HCT116 (cell line): ENCODE measurements at regions not wholly inside any gene's neighbourhood (a gene's known extent, or its start where the extent isn't known, plus 50 kb on each side); places are given as distances from the start of the nearest gene placed in this dataset.

Experiments used
- ATAC-seq: fragments of 200-7000 bp; cut with Tn5 transposase; 2 replicates; pipeline ENCODE4 v1.9.1; 2020; ENCODE audit warnings: mild to moderate bottlenecking, moderate library complexity
- BruUV-seq: library from RNA; stranded (reverse); fragments of 400-500 nt; replicated peaks from 2 replicates; lab custom pipeline; 2021; lab: Mats Ljungman, UMichigan
- CTCF ChIA-PET: fragments of 300-600 bp; sonication (Branson Sonifier 250); formaldehyde crosslinking; loops from one replicate; lab custom pipeline; 2021; ENCODE audit warnings: antibody characterized with exemption; lab: Charles Lee
- POLR2A ChIA-PET: fragments of 300-600, 350-600 bp; sonication (Branson Sonifier 250); formaldehyde crosslinking; loops from one replicate; lab custom pipeline; 2021; ENCODE audit warnings: antibody characterized with exemption; lab: Charles Lee
- RAD21 ChIA-PET, 2 experiments: fragments of 300-600 bp; sonication (Branson Sonifier 250); formaldehyde crosslinking; loops; one replicate each; lab custom pipeline; 2023; ENCODE audit warnings: low total read pairs in 2 of 2; ENCODE audit not compliant: uncharacterized antibody in 2 of 2, unreplicated experiment in 2 of 2, low non-redundant PET in 1 of 2; lab: Charles Lee
- DNase-seq: peaks from one replicate; pipeline ENCODE4 v3.0.0-alpha.2; 2010; ENCODE audit warnings: low read depth, low spot score
- H2AFZ ChIP-seq: fragments of 200-600 bp; shearing (Covaris generic), sonication (generic); 2 replicates; pipeline ENCODE4 v1.6.1; 2017; ENCODE audit warnings: low read depth, mixed run types, mixed read lengths, antibody characterized with exemption, low read length; ENCODE audit not compliant: poor library complexity, severe bottlenecking
- H3K27ac ChIP-seq: 2 replicates; pipeline ENCODE4 v1.5.1; 2012; ENCODE audit warnings: low read depth, low read length
- H3K27me3 ChIP-seq: fragments of 200-600 bp; sonication (generic); 2 replicates; pipeline ENCODE4 v1.6.1; 2016; ENCODE audit warnings: mixed run types, low read length, mixed read lengths; ENCODE audit not compliant: insufficient read depth
- H3K36me3 ChIP-seq, 2 experiments: fragments of 200-500 bp in 1 of 2; fragments of 200-600 bp in 1 of 2; sonication (Bioruptor generic) in 1 of 2; sonication (generic) in 1 of 2; 2 replicates each; pipeline versions ENCODE4 v1.5.1 to v1.6.1; 2014 to 2016; ENCODE audit warnings: low read length in 2 of 2, inconsistent platforms in 1 of 2, mixed read lengths in 1 of 2, mixed run types in 1 of 2; ENCODE audit not compliant: insufficient read depth in 2 of 2, control insufficient read depth in 1 of 2
- H3K4me1 ChIP-seq, 2 experiments: fragments of 200-600 bp in 1 of 2; sonication (generic) in 1 of 2; 2 replicates each; pipeline versions ENCODE4 v1.5.1 to v1.6.1; 2012 to 2017; ENCODE audit warnings: low read length in 2 of 2, inconsistent platforms in 1 of 2, mild to moderate bottlenecking in 1 of 2, mixed read lengths in 1 of 2, mixed run types in 1 of 2, moderate library complexity in 1 of 2; ENCODE audit not compliant: insufficient read depth in 2 of 2, control insufficient read depth in 1 of 2
- H3K4me2 ChIP-seq: fragments of 200-600 bp; sonication (generic); 2 replicates; pipeline ENCODE4 v1.6.1; 2017; ENCODE audit warnings: mixed run types, low read length, mixed read lengths
- H3K4me3 ChIP-seq, 2 experiments: fragments of 200-600 bp in 1 of 2; sonication (generic) in 1 of 2; replicated peaks in 1 of 2; 2 replicates each; pipeline ENCODE4 v1.5.1; 2011 to 2016; ENCODE audit warnings: low read length in 2 of 2, control low read depth in 1 of 2, low read depth in 1 of 2, mild to moderate bottlenecking in 1 of 2, mixed read lengths in 1 of 2, mixed run types in 1 of 2
- H3K79me2 ChIP-seq: fragments of 200-600 bp; sonication (generic); 2 replicates; pipeline ENCODE4 v1.6.1; 2017; ENCODE audit warnings: mild to moderate bottlenecking, mixed run types, low read length, moderate library complexity, mixed read lengths; ENCODE audit not compliant: insufficient read depth
- H3K9ac ChIP-seq: fragments of 200-600 bp; sonication (generic); 2 replicates; pipeline ENCODE4 v1.6.1; 2016; ENCODE audit warnings: low read length, mixed read lengths
- H3K9me2 ChIP-seq: fragments of 200-600 bp; sonication (generic), shearing (Covaris generic); 2 replicates; pipeline ENCODE4 v1.6.1; 2017; ENCODE audit warnings: mixed run types, mild to moderate bottlenecking, moderate library complexity; ENCODE audit not compliant: insufficient read depth
- H3K9me3 ChIP-seq, 2 experiments: fragments of 200-500 bp in 1 of 2; fragments of 200-600 bp in 1 of 2; sonication (Bioruptor generic) in 1 of 2; sonication (generic) in 1 of 2; 2 replicates each; pipeline ENCODE4 v1.6.1; 2014 to 2017; ENCODE audit warnings: low read length in 2 of 2, mixed read lengths in 2 of 2, inconsistent platforms in 1 of 2, low read depth in 1 of 2, mild to moderate bottlenecking in 1 of 2, mixed run types in 1 of 2, moderate library complexity in 1 of 2; ENCODE audit not compliant: control insufficient read depth in 1 of 2, insufficient read depth in 1 of 2
- H4K20me1 ChIP-seq: fragments of 200-600 bp; sonication (generic), shearing (Covaris generic); 2 replicates; pipeline ENCODE4 v1.6.1; 2017; ENCODE audit warnings: mixed run types, mild to moderate bottlenecking, moderate library complexity; ENCODE audit not compliant: insufficient read depth
- CBX3 ChIP-seq: IDR thresholded peaks from 2 replicates; pipeline ENCODE4 v1.6.1; 2012; ENCODE audit warnings: low read depth
- CEBPB ChIP-seq: IDR thresholded peaks from 2 replicates; pipeline ENCODE4 v1.6.1; 2012; ENCODE audit warnings: low read depth
- EZH2 ChIP-seq: fragments of 200-600 bp; sonication (generic); IDR thresholded peaks from 2 replicates; pipeline ENCODE4 v1.6.1; 2017; ENCODE audit warnings: antibody characterized with exemption, mixed run types
- EZH2phosphoT487 ChIP-seq: fragments of 200-600 bp; IDR thresholded peaks from 2 replicates; pipeline ENCODE4 v1.6.1; 2018; ENCODE audit warnings: antibody characterized with exemption, borderline replicate concordance
- JUND ChIP-seq: IDR thresholded peaks from 2 replicates; pipeline ENCODE4 v1.6.1; 2012
- POLR2A ChIP-seq: IDR thresholded peaks from 2 replicates; pipeline ENCODE4 v1.7.0; 2011; ENCODE audit warnings: borderline replicate concordance; ENCODE audit not compliant: insufficient read depth, insufficient read length; ENCODE audit errors: extremely low read depth
- RAD21 ChIP-seq: IDR thresholded peaks from 2 replicates; pipeline ENCODE4 v1.6.1; 2012; ENCODE audit warnings: low read depth, mild to moderate bottlenecking
- SIN3A ChIP-seq: IDR thresholded peaks from 2 replicates; pipeline ENCODE4 v1.6.1; 2012; ENCODE audit warnings: low read depth
- SP1 ChIP-seq: IDR thresholded peaks from 2 replicates; pipeline ENCODE4 v1.6.1; 2012; ENCODE audit warnings: low read depth
- SRF ChIP-seq: IDR thresholded peaks from 2 replicates; pipeline ENCODE4 v1.6.1; 2012; ENCODE audit warnings: low read depth
- TCF7L2 ChIP-seq: IDR thresholded peaks from 2 replicates; pipeline ENCODE4 v1.7.0; 2011; ENCODE audit warnings: borderline replicate concordance, inconsistent platforms; ENCODE audit not compliant: insufficient read depth, insufficient read length; ENCODE audit errors: extremely low read depth
- YY1 ChIP-seq: IDR thresholded peaks from 2 replicates; pipeline ENCODE4 v1.6.1; 2011; ENCODE audit warnings: low read length, low read depth, moderate library complexity, mild to moderate bottlenecking; ENCODE audit not compliant: insufficient replicate concordance; ENCODE audit errors: extremely low read depth
- ZFX ChIP-seq: fragments of 450-650 bp; IDR thresholded peaks from 2 replicates; pipeline ENCODE4 v1.6.1; 2017
- ZNF274 ChIP-seq: fragments of 200-500 bp; sonication (Bioruptor generic); IDR thresholded peaks from 2 replicates; pipeline ENCODE4 v1.6.1; 2014; ENCODE audit warnings: mild to moderate bottlenecking, low read depth, low read length, inconsistent platforms
- intact Hi-C: fragments of 100-400 bp; cut with micrococcal nuclease; formaldehyde crosslinking; loops from 2 replicates; pipeline ENCODE4 v1.10.0; 2022
- TF ChIP-seq, protein P1 (sequence below), 3 experiments: fragments of 200-600 bp in 1 of 3; sonication (generic) in 1 of 3; IDR thresholded peaks in 2 of 3; conservative IDR thresholded peaks in 1 of 3; 2 replicates each; pipeline ENCODE4 v1.5.1; 2012 to 2017; ENCODE audit warnings: low read depth in 2 of 3, low read length in 2 of 3, antibody characterized with exemption in 1 of 3, borderline replicate concordance in 1 of 3, control low read depth in 1 of 3, mild to moderate bottlenecking in 1 of 3, mixed read lengths in 1 of 3, mixed run types in 1 of 3, moderate library complexity in 1 of 3; ENCODE audit not compliant: insufficient read depth in 1 of 3
- TF ChIP-seq, protein P2 (sequence below): IDR thresholded peaks from 2 replicates; pipeline ENCODE4 v1.6.1; 2012
- TF ChIP-seq, protein P3 (sequence below): IDR thresholded peaks from 2 replicates; pipeline ENCODE4 v1.6.1; 2012; ENCODE audit warnings: low read depth

DNA sequence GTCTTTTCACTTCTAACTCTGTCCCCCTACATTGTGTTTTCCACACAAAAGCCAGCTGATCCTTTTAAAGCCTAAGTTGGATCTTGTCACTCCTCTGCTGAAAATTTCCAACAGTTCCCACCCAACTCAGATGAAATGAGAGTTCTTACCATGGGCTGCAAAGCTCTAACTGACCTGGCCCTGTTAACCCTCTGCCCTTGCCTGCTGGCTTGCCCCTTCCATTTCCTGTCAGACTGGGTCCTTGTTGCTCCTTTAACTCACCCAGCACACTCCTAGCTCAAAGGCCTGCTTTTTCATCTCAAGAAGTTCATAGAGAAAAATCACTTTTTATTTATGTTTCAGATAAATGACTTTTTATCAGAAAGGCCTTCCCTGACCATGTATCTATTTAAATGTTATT, 66.5 kb upstream of the HEY2 start:
- H4K20me1 ChIP-seq, result no peaks in the 10 kb centered on the region

More for the DNA sequence above, 66.5 kb upstream of the HEY2 start:
- POLR2A ChIA-PET, result no interaction called here
- H3K9me2 ChIP-seq, result no peaks in the 10 kb centered on the region
- no peak for DNase-seq
- BruUV-seq, result no TSS peak
- H3K27ac ChIP-seq, result no peak overlapping the region
- H3K4me3 ChIP-seq, result no peak overlapping the region
- ATAC-seq, result no peak
- no peaks in the 10 kb centered on the region for H3K4me1 ChIP-seq
- intact Hi-C loops, result no loop called here
- no peaks in the 10 kb centered on the region for H3K79me2 ChIP-seq
- no peaks in the 10 kb centered on the region for H3K9me3 ChIP-seq
- H2AFZ ChIP-seq, result no peak overlapping the region
- H3K36me3 ChIP-seq, result no peaks in the 10 kb centered on the region
- no peak overlapping the region for H3K4me2 ChIP-seq
- H3K27me3 ChIP-seq, result peaks cover 65% of the 10 kb centered on the region
- RAD21 ChIA-PET, result no interaction called here
- CTCF ChIA-PET, result no interaction called here
- no peak overlapping the region for H3K9ac ChIP-seq
- TF ChIP-seq JUND (no peak), TCF7L2 (no peak), CEBPB (no peak), ZFX (no peak), RAD21 (no peak), EZH2phosphoT487 (no peak), EZH2 (no peak), SIN3A (no peak), CBX3 (no peak), YY1 (no peak), POLR2A (no peak), SP1 (no peak), ZNF274 (no peak), SRF (no peak)
- TF ChIP-seq, protein P1, sequence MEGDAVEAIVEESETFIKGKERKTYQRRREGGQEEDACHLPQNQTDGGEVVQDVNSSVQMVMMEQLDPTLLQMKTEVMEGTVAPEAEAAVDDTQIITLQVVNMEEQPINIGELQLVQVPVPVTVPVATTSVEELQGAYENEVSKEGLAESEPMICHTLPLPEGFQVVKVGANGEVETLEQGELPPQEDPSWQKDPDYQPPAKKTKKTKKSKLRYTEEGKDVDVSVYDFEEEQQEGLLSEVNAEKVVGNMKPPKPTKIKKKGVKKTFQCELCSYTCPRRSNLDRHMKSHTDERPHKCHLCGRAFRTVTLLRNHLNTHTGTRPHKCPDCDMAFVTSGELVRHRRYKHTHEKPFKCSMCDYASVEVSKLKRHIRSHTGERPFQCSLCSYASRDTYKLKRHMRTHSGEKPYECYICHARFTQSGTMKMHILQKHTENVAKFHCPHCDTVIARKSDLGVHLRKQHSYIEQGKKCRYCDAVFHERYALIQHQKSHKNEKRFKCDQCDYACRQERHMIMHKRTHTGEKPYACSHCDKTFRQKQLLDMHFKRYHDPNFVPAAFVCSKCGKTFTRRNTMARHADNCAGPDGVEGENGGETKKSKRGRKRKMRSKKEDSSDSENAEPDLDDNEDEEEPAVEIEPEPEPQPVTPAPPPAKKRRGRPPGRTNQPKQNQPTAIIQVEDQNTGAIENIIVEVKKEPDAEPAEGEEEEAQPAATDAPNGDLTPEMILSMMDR (IDR thresholded peaks at IDR 0.05 in 2 of 3, conservative IDR thresholded peaks at IDR 0.05 in 1 of 3; ENCODE audit: borderline replicate concordance in 1 of 3, insufficient read depth in 1 of 3, low read depth in 2 of 3, low read length in 2 of 3), result no peak
- TF ChIP-seq, protein P2, sequence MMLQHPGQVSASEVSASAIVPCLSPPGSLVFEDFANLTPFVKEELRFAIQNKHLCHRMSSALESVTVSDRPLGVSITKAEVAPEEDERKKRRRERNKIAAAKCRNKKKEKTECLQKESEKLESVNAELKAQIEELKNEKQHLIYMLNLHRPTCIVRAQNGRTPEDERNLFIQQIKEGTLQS, result no peak
- TF ChIP-seq, protein P3, sequence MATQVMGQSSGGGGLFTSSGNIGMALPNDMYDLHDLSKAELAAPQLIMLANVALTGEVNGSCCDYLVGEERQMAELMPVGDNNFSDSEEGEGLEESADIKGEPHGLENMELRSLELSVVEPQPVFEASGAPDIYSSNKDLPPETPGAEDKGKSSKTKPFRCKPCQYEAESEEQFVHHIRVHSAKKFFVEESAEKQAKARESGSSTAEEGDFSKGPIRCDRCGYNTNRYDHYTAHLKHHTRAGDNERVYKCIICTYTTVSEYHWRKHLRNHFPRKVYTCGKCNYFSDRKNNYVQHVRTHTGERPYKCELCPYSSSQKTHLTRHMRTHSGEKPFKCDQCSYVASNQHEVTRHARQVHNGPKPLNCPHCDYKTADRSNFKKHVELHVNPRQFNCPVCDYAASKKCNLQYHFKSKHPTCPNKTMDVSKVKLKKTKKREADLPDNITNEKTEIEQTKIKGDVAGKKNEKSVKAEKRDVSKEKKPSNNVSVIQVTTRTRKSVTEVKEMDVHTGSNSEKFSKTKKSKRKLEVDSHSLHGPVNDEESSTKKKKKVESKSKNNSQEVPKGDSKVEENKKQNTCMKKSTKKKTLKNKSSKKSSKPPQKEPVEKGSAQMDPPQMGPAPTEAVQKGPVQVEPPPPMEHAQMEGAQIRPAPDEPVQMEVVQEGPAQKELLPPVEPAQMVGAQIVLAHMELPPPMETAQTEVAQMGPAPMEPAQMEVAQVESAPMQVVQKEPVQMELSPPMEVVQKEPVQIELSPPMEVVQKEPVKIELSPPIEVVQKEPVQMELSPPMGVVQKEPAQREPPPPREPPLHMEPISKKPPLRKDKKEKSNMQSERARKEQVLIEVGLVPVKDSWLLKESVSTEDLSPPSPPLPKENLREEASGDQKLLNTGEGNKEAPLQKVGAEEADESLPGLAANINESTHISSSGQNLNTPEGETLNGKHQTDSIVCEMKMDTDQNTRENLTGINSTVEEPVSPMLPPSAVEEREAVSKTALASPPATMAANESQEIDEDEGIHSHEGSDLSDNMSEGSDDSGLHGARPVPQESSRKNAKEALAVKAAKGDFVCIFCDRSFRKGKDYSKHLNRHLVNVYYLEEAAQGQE, result no peak
